AG10803 (cell line): ENCODE measurements at regions not wholly inside any gene's neighbourhood (a gene's known extent, or its start where the extent isn't known, plus 50 kb on each side); places are given as distances from the start of the nearest gene placed in this dataset.

Experiments
- DNase-seq: peaks from one replicate; pipeline ENCODE4 v3.0.0; 2010; ENCODE audit warnings: low read depth
- H3K4me3 ChIP-seq: 2 replicates; pipeline ENCODE4 v1.5.1; 2011; ENCODE audit warnings: mild to moderate bottlenecking, low read length, control low read depth
- TF ChIP-seq, protein P1 (sequence below): conservative IDR thresholded peaks from 2 replicates; pipeline ENCODE4 v1.5.1; 2011; ENCODE audit warnings: mild to moderate bottlenecking, low read length, control low read depth, inconsistent platforms

DNA sequence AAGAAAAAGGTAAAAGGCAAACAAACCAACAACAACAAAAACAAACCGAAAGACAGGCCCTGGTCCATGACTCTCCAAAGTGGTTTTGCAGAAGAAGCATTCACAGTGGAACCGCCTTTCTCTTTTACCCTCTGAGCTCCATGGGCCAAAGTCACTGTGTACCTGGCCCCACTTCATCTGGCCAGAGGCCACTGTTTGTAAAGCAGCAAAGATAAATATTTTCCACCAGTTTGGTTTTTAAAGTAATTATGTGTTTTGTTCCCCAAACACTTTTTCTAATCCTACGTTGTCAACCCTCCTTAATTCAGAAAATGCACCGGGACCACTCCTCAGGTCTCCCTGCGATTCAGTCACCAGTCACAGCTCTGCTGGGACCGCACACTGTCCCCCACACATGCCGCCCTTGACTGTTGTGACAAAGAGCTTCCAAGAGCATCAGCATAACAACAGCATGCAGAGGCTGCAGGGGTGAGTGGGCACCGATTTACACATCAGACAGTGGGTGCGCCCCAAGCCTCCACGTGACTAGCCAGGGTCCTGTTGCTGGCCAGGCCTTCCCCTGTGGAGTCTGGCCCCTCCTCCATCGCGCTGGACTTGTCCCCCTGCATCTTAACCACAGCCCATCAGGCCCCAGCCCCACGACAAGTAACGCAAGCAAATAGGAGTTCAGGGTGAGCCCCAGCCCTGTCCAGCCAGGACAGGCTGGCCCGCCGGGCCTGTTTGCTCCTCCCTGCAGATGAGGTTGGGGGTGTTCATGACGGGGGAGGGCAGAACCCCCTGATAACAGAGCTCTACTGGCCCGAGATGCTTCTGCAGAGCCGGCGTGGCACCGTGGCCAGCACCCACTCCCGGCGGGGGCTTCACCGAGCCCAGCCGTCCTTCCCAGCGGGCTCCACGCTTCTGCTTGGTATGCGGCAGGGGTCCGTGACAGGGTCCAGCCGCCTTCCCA, 65.2 kb upstream of the DIO3 start:
- no peak for DNase-seq
- TF ChIP-seq, protein P1, sequence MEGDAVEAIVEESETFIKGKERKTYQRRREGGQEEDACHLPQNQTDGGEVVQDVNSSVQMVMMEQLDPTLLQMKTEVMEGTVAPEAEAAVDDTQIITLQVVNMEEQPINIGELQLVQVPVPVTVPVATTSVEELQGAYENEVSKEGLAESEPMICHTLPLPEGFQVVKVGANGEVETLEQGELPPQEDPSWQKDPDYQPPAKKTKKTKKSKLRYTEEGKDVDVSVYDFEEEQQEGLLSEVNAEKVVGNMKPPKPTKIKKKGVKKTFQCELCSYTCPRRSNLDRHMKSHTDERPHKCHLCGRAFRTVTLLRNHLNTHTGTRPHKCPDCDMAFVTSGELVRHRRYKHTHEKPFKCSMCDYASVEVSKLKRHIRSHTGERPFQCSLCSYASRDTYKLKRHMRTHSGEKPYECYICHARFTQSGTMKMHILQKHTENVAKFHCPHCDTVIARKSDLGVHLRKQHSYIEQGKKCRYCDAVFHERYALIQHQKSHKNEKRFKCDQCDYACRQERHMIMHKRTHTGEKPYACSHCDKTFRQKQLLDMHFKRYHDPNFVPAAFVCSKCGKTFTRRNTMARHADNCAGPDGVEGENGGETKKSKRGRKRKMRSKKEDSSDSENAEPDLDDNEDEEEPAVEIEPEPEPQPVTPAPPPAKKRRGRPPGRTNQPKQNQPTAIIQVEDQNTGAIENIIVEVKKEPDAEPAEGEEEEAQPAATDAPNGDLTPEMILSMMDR: no peak
- no peak overlapping the region for H3K4me3 ChIP-seq

DNA sequence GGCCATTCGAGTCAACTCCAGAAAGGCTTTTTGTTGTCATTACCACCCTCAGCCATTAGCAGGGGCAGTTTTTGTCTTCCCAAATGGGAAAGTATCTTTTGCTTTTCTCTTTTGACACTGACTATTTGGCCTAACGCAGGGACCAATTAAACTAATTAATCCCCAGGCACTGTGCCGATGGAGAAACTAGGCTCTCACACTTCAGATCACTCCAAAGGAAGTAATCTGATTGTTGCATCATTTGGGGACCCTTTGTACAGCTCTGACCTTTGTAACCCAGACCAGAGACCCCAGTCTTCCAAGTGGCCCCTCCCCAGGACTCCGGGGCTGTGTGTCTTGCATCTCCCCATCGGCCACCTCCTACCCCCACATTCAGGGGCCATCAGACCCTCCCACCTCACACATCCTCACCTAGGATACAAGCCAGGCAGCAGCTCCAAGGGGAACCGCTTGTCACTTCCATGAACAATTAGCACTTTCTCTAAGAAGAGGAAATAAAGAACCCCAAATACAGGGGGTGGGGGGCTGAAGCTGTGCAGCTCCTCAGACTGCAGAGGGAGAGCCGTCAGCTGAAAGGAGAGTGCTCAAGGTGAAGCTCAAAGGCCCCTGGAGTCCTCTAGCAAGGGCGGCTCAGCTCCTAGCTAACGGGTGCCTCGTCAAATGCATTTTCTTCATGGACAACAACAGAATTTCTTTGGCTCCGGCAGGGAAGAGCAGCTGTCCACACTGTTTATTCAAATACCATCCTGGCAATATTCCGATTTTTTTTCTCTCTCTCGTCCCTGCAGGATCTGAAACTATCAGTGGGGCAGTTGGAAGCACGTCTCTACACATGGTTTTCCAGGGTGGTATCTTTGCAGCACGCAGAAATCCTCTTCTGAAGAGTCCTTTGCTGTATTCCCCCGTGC, 64.3 kb upstream of the DIO3 start:
- no peak overlapping the region for H3K4me3 ChIP-seq
- TF ChIP-seq, protein P1: no peak
- DNase-seq: no peak

DNA sequence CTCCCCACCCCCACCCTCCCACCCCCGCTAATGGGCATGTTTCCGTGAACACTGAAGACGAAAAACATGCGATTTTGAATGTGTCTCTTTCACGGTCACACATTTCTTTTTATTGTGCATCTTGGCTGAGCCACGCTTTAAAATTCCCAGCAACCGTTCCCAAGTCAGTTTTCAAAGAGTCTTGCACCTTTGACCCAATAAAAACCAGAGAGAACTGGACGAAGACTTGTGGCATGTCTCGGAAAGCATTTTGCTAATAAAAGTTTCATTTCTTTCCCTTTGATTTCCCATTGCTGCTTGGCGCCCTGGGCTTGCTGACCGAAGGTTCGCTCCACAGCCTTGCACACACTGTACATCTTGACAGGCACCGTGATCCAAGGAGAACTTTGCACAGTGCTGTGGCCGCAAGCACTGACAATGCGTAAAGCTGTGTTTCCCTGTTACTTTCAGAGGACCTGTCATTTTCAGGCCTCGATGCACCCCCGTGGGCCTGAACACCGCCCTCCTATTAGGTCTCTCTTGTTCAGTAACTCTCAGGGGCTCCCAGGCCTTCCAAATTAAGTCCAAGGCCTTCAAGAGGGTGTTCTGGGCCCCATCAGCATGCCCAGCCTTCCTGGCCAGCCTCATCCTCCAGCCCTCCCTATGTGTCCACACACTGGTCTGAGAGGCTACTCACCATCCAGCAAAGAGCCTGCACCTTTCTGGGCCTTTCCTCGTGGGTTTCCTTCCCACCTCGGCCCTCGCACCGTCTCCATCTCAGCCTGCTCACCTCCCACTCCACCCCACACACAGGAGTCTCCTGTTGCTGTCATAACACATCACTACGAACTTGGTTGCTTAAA, 63.4 kb upstream of the DIO3 start:
- H3K4me3 ChIP-seq: no peak overlapping the region
- DNase-seq: no peak
- TF ChIP-seq, protein P1: no peak

GRCh38 chr14:101498526-101498860, 62.8 kb upstream of the DIO3 start:
- TF ChIP-seq, protein P1: no peak
- no peak overlapping the region for H3K4me3 ChIP-seq
- no peak for DNase-seq

DNA sequence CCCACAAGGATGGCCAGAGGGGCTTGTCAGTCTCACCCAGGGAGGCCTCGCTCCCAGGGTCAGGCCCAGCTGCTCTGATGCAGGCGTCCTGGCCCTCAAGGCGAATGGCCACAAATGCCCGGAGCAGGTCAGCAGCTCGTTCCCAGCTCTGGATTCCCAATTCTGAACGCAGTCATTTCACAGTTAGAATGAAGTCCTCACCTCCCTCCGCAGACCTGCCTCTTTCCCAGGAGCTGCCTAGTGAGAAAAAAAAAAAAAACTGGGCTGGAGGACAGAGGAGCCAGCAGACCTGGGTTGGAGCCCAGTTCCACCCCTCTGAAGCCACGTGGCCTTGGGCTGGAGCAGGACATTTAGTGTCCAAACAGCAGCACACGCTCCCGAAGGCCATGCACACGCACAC, 62.2 kb upstream of the DIO3 start:
- H3K4me3 ChIP-seq: no peak overlapping the region
- TF ChIP-seq, protein P1: no peak

GRCh38 chr14:101499513-101499912, 61.8 kb upstream of the DIO3 start:
- TF ChIP-seq, protein P1: no peak
- DNase-seq: no peak
- no peak overlapping the region for H3K4me3 ChIP-seq

More for the DNA sequence above, 62.2 kb upstream of the DIO3 start:
- DNase-seq: no peak
